PC-3 (cell line): ENCODE measurements at regions not wholly inside any gene's neighbourhood (a gene's known extent, or its start where the extent isn't known, plus 50 kb on each side); places are given as distances from the start of the nearest gene placed in this dataset.

Experiments
- CTCF ChIP-seq: fragments of 300-600 bp; sonication (generic); conservative IDR thresholded peaks from 2 replicates; pipeline ENCODE4 v1.5.1; 2017; ENCODE audit warnings: antibody characterized with exemption, low read depth, mild to moderate bottlenecking, low read length
- EZH2 ChIP-seq: fragments of 300-600 bp; sonication (generic); IDR thresholded peaks from one replicate; pipeline ENCODE4 v1.6.1; 2017; ENCODE audit warnings: antibody characterized with exemption, mild to moderate bottlenecking, low read length; ENCODE audit not compliant: unreplicated experiment
- EZH2phosphoT487 ChIP-seq: fragments of 300-600 bp; sonication (generic); IDR thresholded peaks from 2 replicates; pipeline ENCODE4 v1.6.1; 2018; ENCODE audit warnings: mild to moderate bottlenecking, antibody characterized with exemption, low read length, borderline replicate concordance

- no peak for TF ChIP-seq CTCF
- TF ChIP-seq EZH2, result no peak
- TF ChIP-seq EZH2phosphoT487, result no peak
Observed at GRCh38 chr2:106010818-106011355, 183.2 kb downstream of the UXS1 start.
